Vagina (tissue), 2 donors: ENCODE measurements at regions not wholly inside any gene's neighbourhood (a gene's known extent, or its start where the extent isn't known, plus 50 kb on each side); places are given as distances from the start of the nearest gene placed in this dataset.

Experiments used
- POLR2A ChIP-seq, 2 donors: fragments of 450-650 bp; IDR thresholded peaks; one replicate each; pipeline ENCODE4 v1.6.1; 2017; ENCODE audit warnings: antibody characterized with exemption in 2 of 2, mild to moderate bottlenecking in 2 of 2, moderate library complexity in 2 of 2
- TF ChIP-seq, protein P1 (sequence below), 3 experiments: fragments of 450-650 bp in 2 of 3; fragments of 200-600 bp in 1 of 3; sonication (generic) in 1 of 3; IDR thresholded peaks; one replicate each; pipeline ENCODE4 v1.5.1; 2017 to 2019; ENCODE audit warnings: antibody characterized with exemption in 3 of 3, mild to moderate bottlenecking in 2 of 3, moderate library complexity in 2 of 3

DNA sequence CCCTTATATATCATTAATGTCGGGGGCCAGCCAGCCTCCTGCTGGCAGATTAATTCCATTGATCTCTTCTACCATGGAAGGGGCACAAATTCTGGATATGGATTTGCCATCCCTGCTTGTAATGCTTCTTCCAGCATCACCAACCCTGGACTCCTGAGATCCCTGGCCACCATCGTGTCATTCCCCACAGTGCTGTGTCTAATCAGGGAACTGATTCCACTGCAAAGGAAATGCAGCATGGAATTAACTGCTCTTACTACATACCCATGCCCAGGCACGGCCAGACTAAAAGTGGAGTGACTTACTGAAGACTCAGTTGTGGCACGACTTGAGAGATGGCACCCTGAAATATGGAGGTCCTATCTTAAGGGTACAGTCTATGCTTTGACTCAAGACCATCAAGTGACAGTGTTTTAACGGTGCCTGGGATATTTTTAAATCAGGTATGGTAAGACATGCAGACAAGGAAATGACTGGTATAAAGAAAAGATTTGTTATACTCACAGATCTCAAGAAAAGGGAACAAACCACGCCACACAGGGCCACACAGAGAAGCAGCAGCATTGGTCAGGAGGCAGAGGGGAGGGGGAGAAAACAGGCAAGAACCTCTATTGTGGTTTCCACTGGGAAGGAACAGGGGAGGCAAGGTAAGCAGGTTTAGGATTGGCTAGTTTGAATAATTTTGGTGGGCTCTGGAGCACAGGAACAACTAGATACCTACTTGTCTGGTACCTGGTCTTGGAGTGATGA, 65.1 kb downstream of the IGLL5 start:
- TF ChIP-seq, protein P1, sequence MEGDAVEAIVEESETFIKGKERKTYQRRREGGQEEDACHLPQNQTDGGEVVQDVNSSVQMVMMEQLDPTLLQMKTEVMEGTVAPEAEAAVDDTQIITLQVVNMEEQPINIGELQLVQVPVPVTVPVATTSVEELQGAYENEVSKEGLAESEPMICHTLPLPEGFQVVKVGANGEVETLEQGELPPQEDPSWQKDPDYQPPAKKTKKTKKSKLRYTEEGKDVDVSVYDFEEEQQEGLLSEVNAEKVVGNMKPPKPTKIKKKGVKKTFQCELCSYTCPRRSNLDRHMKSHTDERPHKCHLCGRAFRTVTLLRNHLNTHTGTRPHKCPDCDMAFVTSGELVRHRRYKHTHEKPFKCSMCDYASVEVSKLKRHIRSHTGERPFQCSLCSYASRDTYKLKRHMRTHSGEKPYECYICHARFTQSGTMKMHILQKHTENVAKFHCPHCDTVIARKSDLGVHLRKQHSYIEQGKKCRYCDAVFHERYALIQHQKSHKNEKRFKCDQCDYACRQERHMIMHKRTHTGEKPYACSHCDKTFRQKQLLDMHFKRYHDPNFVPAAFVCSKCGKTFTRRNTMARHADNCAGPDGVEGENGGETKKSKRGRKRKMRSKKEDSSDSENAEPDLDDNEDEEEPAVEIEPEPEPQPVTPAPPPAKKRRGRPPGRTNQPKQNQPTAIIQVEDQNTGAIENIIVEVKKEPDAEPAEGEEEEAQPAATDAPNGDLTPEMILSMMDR (IDR thresholded peaks at IDR 0.05): no peak
- TF ChIP-seq POLR2A (IDR thresholded peaks at IDR 0.05): no peak
